GM18867 (cell line): ENCODE measurements at regions not wholly inside any gene's neighbourhood (a gene's known extent, or its start where the extent isn't known, plus 50 kb on each side); places are given as distances from the start of the nearest gene placed in this dataset.

ENCODE experiments used
- ATAC-seq: cut with Tn5 transposase; IDR thresholded peaks from one replicate; pipeline ENCODE4 v1.9.1; 2021; ENCODE audit warnings: mild to moderate bottlenecking, moderate library complexity; ENCODE audit not compliant: unreplicated experiment

DNA sequence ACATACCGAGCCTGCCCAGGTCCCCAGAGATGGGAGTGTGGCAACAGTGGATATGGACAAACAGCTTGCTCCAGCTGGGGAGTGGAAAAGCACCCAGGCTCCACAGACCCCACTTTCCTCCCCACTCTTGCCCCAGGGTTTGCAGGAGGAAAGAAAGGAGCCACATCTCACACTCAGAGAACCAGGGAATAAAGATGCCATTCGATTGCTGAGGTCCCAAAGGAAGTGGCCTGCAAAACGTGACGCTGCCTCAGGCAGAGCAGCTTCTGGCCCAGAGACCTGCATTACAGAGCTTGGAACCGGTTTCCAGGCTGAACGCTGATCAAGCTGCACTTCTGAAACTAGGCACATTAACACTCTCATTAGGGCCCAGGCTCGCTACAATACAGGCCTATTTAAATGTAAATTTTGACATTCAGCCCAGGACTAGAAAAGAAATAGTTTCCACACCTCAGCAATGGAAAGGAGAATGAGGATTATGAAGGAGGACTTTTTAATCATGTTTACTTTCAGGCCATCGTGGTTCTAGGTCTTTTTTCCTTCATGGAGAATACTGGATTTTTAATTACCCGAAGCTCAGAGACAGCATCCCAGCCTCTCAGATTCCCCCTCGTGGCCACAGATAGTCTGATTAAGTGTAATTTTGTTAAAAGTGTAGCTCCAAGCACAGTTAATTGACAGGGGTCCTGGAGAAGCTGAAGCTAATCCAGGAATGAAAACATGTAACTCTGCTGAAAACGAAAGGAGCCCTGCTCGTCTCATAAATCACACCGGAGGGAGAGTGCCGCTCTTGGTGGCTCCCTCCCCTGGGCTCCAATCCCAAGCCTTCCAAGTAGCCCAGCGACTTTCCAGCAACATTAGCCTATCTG lies 221.3 kb upstream of the RAB6C start:
- no peak for ATAC-seq

DNA sequence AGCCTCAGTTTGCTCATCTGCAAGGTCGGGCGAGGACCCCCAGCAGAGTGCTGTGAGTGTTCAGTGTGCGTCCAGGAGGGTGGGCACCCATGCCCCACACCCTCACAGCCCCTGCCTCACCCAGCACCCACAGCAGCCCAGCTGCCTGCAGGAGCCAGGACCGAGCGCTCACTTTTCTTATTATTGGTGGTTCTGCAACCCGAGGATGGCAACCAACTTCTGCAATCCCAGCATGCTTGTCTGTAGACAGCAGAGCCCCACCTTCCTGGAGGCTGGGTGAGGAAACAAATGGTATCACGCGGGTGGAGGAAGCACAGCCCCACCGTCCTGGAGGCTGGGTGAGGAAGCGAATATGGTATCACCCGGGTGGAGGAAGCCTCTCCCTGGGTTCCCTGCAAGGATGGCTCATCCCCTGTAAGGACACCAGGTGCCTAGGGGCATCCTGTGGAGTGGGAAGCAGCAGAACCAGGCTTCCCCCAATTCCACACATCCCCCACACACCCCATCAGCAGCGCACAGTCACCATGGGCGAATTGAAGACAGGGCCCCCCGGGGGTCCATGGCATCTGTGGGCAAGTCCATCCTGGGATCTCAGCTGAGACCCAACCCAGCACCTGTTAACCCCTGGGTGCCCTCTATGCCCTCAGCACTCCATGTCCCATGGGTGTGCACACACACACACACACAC lies 220.5 kb upstream of the RAB6C start:
- no peak for ATAC-seq

DNA sequence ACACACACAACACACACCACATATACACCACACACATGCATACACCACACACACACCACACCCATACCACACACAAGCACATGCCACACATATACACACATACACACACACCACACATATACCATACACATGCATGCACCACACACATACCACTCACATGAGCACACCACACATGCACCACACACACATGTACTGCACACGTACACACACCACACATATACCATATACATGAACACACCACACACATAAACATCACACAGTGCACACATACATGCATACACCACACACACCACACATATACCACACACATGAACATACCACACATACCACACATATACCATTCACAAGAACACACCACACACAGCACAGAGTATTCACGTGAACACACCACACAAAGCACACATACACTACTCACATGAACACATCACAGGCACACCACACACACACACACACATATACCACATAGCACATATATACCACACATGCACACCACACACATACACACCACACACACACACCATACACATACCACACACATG lies 219.9 kb upstream of the RAB6C start:
- no peak for ATAC-seq

DNA sequence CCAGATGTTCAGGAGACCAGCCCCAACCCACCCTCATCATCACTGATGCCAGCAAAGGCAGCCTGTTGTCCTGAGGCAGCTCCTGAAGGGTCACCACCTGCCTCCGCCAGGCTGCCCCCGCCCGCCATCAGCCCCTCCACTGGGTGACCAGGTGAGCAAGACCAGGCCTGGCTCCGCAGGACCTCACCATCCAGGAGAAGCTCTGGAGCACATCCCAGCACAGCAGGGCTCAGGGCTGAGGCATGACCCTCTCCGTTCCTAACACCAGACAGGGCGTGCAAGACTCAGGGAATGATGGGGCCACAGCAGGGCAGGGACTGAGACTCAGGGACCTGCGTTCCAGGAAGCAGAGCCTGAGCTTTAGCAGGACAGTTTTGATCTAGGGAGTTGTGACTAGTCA lies 218.8 kb upstream of the RAB6C start:
- no peak for ATAC-seq

DNA sequence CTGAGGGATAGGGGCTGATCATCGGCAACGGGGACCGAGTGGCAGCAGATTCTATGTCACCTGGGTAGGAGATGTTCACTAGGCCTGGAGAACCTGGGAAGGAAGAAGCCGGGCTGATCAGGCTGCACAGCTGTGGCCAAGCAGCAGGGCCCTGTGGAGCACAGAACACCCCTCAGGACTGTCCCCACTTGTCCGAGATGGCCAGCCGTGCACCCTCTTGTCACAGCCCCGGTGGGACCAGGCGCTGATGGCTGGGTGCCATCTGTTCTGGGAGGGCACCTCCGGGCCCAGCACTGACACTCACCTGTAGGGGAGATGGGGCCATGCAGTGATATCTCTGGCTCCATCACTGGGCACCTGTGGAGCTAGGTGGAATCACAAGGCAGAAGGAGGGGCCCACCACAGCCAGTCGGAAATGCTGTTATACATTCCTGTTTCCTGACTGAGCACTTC lies 217.9 kb upstream of the RAB6C start:
- no peak for ATAC-seq

DNA sequence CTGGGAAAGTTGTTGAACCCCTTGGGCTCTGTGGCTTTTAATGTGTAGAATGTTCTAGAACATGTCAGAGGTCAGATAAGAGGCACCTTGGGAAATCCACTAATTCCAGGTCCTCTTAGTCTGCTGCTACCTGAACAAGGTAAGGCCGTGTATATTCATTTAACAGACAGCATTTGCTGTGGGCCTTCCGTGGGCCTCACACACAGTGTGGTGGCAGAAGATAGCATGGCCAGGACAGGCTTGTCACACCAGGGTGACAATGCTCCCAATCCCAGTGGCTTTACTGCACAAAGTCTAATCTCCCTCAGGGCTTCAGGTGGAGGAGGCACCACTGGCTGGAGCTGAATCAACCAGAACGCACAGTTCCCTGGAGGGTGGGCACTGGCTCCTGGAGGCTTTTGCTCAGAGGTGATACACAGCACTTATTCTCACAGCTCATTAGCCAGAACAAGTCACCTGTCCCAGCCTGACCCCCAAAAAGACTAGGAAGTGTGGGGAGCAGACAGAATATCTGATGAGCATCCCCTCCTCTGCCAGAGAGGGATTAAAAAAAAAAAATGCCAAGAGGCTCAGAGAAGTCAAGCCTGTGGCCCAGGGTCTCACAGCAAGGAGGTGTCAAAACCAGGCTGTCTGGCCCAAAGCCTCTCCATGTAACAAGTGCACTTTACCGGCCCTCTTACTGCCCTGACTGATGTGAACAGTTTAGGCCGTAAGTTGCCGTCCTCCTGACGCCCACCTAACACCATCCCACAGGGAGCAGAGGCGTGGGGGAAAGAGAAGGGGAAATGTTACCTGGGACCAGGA lies 216.9 kb upstream of the RAB6C start:
- no peak for ATAC-seq

DNA sequence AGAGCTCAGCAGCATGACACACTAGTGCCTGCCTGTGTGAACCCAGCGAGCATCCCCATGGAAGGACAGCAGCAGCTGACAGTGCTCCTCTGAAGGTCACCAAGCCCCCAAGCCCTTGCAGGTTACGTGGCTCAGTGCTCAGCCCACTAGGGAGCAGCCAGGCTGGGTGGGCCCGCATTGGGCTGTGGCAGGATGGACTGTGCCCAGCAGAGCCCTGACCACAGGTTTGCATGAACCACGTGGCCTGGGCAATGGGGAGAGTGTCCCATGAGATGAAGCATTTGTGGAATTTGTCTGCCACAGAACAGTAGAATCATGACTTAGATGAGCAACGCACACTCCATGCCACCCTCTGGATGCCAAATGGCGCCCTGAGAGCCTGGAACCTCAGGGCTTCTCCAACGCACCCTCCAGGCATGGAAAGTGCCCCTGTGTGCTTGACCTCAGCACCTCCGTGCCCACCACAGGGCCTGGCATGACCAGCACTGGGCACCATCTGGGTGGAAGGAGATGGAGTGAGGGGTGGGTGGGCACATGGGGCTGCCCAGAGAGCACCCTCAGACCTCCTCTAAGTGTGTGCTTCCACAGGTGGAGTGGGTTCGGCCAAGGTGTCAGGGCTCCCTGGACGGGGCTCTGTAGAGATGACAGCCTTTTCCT lies 216.1 kb upstream of the RAB6C start:
- no peak for ATAC-seq

DNA sequence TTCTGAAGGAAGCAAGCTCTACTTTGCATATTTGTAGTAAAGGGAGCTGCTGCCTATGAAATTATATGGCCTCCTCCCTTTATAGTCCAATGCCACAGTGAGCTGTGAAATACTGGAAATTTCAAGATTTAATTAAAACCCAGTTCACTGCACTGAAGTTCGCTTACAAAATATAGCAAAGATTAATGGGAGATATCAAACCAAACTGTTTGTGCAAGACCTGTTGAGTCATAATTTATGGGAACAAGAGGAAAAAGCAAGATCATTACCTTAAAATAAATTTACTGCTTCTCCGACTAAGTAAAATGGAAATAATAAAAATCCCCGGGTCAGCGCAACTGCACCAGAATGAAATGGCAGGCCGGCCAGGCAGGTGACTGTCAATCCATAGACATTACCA lies 215.5 kb upstream of the RAB6C start:
- no peak for ATAC-seq

DNA sequence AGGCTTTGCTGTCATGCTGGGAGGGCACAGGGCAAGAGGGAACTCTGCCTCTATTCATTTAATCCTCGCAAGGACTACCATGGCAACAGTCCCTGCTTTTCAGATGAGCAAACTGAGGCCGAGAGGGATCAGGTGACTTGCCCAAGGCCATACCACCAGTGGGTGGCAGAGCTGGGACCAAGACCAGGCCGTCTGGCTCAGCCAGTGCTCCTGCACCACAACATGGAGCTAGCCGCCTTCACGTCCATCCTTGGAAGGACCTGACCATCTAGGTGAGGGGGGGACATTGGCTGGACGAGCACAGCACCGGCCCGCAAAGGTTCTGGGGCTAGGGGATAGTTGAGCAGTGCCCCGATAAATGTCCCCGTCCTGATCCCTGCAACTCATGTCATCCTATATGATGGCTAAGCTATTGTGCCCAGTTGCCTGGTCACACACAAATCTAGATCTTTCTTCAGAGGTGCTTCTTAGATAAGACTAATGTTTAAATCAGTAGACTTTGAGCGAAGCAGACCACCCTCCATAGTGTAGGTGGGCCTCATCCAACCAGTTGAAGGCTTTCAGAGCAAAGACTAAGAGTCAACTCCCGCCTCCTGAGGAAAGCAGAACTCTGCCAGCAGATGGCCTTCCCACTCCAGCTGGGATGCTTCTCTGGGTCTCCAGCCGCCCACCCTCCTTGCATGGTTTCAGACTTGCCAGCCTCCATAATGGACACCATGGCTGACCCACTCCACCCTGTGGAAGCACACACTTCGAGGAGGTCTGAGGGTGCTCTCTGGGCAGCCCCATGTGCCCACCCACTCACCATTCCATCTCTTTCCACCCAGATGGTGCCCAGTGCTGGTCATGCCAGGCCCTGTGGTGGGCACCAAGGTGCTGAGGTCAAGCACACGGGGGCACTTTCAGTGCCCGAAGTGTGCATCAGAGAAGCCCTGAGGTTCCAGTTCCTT lies 214.8 kb upstream of the RAB6C start:
- no peak for ATAC-seq

DNA sequence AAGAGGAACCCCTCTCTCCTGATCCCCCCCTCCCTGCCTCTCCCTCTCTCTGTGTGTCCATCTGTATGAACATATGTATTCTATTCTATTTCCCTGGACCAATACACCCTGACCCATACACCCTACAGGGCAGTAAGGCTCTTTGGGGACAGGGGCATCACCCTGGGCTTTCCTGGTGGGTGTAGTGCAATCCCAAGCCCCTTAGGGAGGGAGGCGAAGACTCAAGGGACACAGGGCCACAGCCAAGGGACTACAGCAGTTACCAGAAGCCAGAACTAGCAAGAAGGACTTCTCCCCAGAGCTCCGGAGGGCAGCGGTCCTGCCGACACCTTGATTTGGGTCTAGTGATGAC lies 214.2 kb upstream of the RAB6C start:
- no peak for ATAC-seq

DNA sequence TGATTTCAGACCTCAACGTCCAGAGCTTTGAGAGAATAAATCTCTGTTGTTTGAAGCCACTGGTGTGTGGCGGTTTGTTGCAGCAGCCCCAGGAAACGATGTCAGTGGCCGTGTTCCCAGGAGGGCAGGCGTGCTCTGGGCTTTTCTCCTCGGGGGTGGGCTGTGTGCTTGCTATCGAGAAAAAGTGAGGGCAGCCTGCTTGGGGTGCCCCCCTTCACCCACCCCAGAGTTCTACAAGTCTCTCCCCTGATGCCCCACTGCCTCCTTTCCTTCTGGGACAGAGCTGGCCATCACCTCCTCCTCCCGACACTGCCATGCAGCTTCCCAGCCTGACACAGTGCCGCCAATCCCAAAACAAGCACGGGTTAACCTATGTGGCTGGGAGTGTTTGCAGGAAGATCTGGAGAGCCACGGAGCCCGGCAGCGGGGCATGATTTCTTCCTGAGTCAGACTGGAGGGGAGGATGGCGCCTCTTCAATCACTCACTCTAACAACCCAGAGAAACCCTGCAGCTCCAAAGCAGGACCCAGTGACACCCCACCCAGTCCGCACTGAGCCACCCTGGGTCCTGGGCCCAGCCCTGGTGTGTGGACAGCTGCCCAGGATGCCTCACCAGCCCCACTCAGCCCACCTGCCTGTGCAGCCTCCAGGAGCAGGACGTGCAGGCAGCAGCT lies 213.7 kb upstream of the RAB6C start:
- no peak for ATAC-seq

DNA sequence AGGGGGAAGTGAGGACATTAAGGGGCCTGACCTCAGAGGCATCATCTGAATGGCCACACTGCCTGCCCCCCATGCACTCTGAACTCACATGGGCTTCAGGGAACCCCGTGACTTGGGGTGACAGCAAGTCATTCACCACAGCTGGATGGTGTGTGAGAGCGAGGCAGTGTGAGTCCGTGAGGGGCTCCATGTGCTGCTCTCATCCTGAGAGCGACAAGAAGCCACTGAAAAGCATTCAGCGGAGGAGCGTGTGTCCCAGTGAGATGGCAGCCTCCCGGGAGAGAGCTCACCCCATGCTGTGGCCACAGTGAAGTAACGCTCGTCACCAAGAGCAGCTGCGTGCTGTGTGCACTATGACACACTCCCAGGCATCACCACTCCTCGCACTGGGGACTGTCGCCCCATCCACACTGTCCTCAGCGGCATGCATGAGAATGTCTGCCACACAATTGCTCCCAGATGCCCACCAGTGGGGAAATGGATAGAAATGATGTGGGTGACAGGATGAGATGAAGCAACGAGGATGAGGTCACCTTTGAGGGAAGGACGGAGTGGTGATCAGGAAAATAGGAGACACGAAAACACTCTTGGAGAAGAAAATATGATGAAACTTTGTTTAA lies 213.0 kb upstream of the RAB6C start:
- ATAC-seq: no peak

DNA sequence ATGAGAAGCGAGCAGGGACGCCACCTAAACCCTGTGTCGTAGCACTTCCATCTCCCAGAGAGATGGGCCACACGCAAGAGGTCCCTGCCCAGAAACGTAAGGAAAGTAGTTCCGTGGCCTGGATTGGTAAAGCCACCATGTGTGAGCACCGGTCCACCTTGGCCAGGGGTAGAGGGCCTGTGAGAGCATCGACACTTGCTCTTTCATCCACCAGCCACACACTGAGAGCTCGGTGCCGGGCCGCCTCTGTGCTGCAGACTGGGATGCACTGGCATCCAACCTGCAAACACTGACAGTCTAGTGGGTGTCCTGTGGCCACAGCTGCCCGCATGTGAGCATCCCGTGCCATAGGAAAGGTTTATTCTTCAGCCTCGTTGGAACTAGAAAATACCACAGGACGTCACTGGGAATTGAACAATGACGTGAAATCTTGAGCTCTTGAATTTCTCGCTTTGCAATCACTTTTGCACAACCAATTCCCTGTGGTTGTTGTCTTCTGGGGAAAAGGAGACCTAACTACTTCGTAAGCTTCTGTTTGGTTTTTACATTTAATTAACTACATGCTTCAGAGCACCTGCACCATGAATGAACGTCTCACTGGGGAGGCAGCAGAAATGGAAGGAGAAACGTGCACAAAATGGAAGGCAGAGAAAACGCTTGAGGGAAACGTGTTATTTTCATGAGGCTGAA lies 212.0 kb upstream of the RAB6C start:
- no peak for ATAC-seq

DNA sequence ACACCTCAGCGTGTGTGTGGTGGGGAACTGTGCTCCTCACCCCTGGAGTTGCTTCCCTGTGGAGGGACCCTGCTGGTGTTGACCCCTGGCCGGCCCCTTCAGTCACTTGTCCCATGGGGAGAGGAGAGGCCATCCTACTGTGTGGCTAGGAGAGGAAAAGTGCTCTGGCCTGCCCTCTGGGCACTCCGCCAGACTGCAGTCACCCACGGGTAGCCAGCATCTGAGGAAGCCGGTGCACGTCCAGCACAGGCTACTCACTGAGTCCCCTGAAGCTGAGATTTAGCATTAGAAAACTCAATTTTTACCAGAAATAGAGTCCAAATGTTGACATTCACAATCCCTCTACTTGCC lies 211.5 kb upstream of the RAB6C start:
- ATAC-seq: no peak

DNA sequence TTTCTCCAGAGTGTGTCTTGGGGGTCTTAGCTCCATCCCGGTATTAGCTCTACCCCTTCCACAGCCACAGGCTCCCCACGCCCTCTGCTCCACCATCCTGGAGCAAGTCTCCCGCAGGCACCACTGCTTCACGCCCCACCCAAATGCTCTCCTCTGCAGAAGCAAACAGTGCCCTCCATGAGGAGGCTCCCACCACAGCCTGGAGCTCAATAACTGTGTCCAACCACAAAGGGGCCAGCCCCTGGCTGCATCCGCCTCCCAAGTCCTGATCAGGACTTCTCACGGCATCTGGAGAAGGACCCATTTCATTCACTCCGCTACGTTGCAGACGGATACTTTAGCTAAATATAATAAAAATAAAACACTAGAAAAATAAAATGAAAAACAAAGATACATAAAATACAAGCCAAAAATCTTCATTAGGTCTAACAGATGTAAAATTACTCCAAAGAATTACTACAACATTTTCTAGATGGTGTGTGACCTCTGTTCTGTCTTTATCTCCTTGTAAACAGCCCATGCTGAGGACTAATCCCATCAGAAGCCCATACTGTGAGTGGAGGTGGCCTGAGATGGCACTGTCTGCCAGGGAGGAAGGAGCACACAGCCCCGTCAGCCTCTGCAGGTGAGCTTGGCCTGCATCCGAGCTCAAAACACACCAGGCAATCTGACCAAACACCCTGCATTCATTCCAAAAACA lies 210.8 kb upstream of the RAB6C start:
- no peak for ATAC-seq

DNA sequence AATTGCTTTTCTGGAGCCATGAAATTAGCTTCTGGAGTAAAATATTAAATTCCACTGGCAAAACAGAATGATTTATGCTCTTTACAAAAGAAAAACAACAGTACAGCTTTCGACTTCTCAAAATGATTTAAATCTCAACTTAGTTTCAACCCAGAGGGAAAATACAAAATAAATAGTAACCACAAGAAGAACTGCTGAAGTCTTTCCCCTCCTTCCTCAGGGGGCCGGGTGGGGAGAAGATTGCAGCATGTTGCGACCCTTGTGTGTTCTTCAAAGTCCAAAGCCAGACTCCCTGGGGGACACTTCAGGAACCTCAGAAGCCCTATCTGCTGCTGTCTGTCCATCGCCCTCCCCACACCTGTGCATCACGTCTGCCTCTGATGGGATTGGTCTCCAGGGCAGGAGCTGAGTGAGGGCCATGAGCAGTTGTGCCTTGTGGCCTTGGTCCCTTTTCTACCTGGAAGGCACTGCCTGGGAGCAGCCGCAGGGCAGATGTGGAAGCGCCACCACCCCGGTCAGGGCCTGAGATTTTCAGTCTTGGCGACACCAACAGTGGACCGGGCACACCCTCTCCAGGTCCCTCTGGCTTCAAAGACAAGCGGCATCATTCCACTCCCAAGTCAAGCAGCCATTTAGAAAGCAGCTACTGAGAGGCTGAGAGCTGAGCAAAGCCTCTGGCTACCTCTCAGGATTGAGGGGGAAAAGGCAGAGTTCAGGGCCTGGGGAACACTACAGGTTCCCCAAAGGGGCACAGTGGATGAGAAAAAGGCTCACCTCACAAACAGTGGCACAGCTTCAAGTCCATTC lies 210.1 kb upstream of the RAB6C start:
- ATAC-seq: no peak
